ENCODE measurements at regions not wholly inside any gene's neighbourhood (a gene's known extent, or its start where the extent isn't known, plus 50 kb on each side); places are given as distances from the start of the nearest gene placed in this dataset.

GRCh38 chr13:80559944-80560343, 219.0 kb upstream of the SPRY2 start:
- TF ChIP-seq, protein P1, sequence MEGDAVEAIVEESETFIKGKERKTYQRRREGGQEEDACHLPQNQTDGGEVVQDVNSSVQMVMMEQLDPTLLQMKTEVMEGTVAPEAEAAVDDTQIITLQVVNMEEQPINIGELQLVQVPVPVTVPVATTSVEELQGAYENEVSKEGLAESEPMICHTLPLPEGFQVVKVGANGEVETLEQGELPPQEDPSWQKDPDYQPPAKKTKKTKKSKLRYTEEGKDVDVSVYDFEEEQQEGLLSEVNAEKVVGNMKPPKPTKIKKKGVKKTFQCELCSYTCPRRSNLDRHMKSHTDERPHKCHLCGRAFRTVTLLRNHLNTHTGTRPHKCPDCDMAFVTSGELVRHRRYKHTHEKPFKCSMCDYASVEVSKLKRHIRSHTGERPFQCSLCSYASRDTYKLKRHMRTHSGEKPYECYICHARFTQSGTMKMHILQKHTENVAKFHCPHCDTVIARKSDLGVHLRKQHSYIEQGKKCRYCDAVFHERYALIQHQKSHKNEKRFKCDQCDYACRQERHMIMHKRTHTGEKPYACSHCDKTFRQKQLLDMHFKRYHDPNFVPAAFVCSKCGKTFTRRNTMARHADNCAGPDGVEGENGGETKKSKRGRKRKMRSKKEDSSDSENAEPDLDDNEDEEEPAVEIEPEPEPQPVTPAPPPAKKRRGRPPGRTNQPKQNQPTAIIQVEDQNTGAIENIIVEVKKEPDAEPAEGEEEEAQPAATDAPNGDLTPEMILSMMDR (IDR thresholded peaks at IDR 0.05; ENCODE audit: poor library complexity) = no peak
- no peak for TF ChIP-seq EZH2phosphoT487 (IDR thresholded peaks at IDR 0.05; ENCODE audit: low read depth, severe bottlenecking, unreplicated experiment)

Data from hepatocyte (in vitro differentiated cells).